ENCODE measurements at regions not wholly inside any gene's neighbourhood (a gene's known extent, or its start where the extent isn't known, plus 50 kb on each side); places are given as distances from the start of the nearest gene placed in this dataset.

DNA sequence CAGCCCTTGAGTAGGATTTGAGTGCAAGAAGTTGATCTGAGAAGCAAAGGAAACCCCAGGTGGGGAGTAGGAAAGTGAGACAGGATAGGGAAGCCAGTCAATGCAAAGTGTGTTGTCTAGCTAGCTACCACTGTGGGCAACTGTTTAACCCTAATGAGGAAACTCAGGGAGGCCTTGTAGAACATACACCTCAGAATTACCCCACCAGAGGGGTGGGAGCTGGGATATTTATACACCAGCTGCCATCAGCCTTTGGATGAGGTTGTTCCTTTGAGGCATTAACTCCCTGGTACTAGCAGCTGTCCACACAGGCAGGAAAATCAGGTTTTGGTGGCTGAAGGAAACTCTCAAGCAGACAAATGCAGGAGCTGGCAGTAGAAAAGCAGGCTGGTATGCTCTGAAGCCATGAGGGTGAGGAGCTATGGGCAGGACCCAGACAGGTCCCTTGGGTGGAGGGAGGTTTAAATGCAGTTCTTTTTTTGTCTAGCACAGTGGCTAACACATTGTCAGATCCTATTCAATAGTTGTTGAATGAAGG lies 60.1 kb upstream of the ARID5B start:
- no peak for DNase-seq (ENCODE audit: low spot score)
- FAIRE-seq = no peak

DNA sequence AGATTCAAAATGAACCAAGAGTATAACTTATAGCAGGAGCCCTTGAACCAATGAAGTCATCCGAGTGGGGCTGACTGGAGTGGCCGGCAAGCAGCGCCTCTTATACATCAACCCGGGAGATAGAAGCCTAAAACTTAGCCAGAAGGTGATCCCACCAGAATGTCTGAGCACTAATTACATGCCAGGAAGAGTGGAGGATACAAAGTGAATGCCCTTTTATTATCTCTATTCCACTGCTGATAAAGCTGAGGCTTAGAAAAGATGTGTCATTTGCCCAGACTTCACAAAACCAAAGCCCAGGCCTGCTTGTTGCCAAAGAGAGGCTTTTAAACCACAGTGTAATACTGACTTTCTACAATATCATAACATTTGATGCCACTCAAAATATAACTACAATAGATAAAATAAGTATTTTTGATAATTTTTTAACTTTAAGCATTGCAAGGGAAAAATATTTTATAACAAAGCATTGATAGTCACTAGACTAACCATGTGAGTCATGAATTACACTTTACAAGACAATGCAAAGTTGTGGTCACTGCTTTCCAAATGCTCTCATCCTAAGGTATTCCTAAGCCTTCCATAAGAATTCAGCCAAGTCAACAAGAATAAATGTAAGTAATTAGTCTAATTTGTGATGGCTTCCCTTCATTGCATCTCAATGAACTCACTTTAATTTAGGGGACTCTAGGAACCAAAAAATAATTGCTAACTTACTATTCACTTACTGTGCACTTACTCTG lies 58.6 kb upstream of the ARID5B start:
- FAIRE-seq (no peak), DNase-seq (ENCODE audit: low spot score) (peak; percentile 60)

DNA sequence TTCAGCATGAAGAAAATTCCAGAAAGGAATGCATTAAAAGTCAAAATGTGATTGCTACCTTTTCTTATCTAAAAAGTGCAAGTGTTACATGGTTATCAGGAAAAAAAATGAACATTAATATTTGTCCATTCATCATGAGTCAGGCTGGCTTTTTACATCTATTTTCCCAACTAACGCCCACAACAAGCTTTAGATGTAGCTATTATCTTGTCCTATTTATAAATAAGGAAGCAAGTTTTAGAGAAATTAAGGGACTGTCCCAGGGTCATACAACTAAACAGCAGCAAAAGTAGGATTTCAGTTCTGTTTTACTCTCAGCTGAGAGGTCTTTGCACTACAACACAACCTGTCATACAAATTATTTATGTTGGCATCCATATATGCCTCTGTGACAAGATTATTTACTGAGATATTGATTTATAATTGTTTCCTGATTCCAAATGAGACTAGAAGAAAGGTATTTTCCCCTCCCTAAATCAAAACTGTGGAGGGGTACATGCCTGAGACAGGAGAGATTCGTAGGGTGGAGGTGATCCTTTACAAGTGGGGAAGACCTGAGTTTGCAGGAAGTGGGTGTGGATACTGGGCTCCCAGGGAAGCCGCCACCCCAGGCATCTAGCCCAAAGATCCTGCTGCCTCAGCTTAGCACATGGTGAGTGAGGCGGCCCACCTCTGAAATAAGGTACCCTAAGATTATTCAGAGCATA lies 57.2 kb upstream of the ARID5B start:
- DNase-seq (ENCODE audit: low spot score) (no peak), FAIRE-seq (no peak)

DNA sequence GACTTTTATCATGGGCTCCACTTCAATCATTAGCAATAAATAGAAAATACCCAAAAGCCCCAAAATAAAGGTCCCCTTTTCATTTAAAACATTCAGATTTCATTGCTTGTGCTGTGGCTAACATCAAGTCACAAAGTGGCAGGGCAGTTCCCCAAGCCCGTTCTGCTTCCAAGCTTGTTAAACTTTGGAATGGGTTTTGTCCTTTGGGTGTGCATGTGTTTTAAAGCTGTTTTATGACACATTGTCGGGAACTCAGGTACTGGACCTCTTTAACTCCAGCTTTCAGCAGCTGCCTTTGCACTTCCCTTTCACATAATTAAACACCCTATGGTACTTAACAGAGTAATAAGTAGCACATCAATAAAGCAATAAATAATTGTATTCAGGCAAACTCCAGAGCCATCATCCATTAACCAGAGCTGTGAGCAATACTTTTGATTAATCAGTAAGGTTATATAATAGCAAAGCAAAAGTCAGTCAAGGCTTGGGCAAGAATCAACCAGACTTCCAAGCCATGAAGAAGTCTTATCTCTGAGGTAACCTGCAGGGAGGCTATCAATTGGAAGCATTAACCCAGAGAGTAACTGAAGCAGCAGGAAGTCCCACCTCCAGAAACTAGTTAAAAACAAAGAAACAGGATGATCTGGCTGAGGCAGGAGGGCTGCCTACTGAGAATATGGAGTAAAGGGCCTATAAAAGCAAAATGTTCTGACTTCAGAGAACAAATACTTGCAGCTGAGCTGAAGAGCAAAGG lies 56.1 kb upstream of the ARID5B start:
- FAIRE-seq (no peak), DNase-seq (ENCODE audit: low spot score) (no peak)

DNA sequence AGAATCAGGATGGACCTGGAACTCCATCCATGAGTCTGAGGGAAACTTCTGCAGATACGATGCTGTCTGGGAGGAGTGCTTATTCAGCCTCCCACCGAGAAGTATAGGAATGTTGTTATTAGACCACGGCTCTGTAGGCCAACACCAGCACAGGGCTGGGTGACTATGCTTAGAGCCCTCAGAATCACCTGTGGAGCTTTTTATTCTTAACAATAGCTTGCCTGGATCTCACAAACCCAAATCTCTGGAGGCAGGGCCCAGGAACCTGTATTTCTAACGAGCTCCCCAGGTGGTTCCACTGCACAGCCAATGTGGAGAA lies 55.6 kb upstream of the ARID5B start:
- no peak for FAIRE-seq
- DNase-seq (ENCODE audit: low spot score) = no peak

DNA sequence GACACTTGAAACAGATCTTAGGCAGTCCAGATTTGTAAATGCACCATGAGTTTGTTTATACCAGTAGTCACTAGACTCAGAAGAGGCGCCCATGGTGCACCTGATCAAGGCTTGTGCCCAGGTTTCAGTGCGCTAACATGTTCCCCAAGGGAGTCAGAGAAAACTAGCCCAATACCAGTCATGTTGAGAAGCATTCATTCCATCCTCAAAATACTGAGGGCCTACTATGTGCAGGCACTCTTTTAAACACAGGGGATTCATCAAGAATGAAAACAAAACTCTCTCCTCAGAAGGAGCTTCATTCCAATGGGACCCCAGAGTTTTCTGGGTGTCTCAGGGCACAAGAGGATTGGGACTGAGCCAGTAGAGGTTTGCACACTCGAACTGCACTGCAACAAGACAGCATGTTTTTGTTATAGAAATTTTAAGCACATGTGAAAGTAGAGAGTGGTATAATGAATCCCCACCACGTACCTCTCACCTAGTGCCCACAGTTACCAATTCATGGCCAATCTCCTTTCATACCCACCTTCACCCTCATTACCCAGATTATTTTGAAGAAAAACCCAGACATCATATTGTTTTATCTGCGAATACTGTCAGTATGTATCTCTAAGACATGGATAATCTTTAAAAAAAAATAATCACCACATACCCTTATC lies 55.0 kb upstream of the ARID5B start:
- FAIRE-seq (no peak), DNase-seq (ENCODE audit: low spot score) (no peak)

DNA sequence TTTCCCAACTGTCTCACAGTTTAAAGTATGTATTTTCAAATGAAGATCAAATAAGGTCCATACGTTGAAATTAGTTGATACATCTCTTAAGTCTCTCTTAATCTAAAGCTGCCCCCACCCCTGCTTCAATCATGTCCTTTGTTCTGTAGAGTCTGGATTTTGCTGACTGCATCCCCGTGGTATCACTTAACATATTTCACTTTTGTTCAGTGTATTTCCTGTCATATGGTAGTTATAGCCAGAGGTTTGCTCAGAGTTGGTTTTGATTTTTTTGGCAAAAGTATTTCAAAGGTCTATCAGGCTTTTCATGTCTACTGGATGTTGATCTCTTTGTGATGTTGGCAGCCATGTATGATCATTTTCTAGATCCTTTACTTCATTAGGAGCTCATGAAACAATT lies 54.4 kb upstream of the ARID5B start:
- DNase-seq (ENCODE audit: low spot score) (no peak), FAIRE-seq (no peak)

DNA sequence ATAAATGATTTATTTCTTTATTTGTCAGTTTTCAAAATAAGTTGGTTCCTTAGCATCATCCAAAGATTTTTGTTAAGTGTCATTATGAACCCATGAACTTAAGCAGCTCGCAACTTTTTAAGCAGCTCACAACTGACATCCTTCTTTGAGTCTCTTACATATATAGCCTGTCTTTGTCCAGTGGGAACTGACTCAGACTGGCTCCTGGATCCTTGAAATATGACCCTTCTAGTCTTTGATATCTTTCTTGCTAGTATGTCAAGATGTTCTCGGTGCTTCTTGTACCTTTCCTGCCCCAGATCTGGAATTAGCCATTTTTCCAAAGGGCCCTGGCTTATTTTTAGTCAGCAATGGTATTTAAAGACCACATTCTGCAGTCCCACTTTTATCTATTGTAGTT lies 53.9 kb upstream of the ARID5B start:
- DNase-seq (ENCODE audit: low spot score) = no peak
- no peak for FAIRE-seq

DNA sequence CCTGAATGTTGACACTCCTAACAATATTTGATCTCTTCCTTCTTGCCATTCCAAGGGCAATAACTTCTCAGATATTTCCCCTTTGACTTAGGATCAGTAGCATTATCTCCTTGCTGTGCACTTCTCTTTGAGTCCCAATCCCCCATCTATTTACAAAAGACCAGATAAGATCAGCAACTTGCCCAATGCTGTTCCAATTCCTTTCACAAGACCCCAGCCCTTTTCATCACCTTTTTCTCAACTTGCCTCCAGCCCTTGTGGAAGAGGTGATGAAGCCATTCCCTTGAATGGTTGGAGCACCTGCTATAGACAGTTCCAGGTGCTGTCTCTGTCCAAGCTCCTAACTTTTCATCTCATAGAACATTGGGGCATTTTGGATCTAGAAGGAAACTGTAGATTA lies 51.1 kb upstream of the ARID5B start:
- no peak for DNase-seq (ENCODE audit: low spot score)
- FAIRE-seq = no peak

All from urothelium cell line (cell line).